ENCODE measurements at regions not wholly inside any gene's neighbourhood (a gene's known extent, or its start where the extent isn't known, plus 50 kb on each side); places are given as distances from the start of the nearest gene placed in this dataset.

DNA sequence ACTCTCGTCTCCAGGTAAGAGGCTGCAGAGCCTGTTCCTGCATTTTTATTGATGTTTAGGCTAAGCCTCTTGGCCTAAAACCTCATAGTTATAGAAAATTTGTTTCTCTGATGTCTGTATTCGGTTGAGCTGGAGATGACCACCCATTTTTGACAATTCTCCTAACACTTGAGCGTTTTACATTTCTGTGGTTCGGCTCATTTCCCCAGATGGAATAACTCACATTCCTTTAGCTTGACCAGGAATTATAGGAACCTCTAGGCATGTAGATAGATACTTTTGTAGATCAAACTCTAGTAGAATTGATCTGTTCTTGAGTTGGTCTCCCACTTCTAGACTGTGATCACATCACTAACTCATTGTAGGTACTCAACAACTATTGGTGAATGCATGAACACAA lies 172.6 kb upstream of the CADM1 start:
- TF ChIP-seq, protein P1, sequence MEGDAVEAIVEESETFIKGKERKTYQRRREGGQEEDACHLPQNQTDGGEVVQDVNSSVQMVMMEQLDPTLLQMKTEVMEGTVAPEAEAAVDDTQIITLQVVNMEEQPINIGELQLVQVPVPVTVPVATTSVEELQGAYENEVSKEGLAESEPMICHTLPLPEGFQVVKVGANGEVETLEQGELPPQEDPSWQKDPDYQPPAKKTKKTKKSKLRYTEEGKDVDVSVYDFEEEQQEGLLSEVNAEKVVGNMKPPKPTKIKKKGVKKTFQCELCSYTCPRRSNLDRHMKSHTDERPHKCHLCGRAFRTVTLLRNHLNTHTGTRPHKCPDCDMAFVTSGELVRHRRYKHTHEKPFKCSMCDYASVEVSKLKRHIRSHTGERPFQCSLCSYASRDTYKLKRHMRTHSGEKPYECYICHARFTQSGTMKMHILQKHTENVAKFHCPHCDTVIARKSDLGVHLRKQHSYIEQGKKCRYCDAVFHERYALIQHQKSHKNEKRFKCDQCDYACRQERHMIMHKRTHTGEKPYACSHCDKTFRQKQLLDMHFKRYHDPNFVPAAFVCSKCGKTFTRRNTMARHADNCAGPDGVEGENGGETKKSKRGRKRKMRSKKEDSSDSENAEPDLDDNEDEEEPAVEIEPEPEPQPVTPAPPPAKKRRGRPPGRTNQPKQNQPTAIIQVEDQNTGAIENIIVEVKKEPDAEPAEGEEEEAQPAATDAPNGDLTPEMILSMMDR (IDR thresholded peaks at IDR 0.05) = no peak
- no peak for TF ChIP-seq POLR2A (IDR thresholded peaks at IDR 0.05)

Measured in prostate gland (tissue), 2 donors.